Esophagus squamous epithelium (tissue), 5 donors: ENCODE measurements at regions not wholly inside any gene's neighbourhood (a gene's known extent, or its start where the extent isn't known, plus 50 kb on each side); places are given as distances from the start of the nearest gene placed in this dataset.

Source experiments
- DNase-seq: peaks from one replicate; lab custom pipeline; 2025; lab: John Stamatoyannopoulos, UW
- H3K27ac ChIP-seq, 4 donors: fragments of 200-600 bp; sonication (generic); one replicate each; pipeline ENCODE4 v1.5.1; 2016 to 2019; ENCODE audit warnings: mild to moderate bottlenecking in 1 of 4
- H3K27me3 ChIP-seq, 4 donors: fragments of 200-600 bp; sonication (generic); 1 replicate in 3 of 4; 2 replicates in 1 of 4; pipeline versions ENCODE4 v1.5.1 to v1.6.0; 2017 to 2021; ENCODE audit warnings: antibody characterized with exemption in 1 of 4
- H3K36me3 ChIP-seq, 3 donors: fragments of 200-600 bp; sonication (generic); one replicate each; pipeline ENCODE4 v1.5.1; 2016 to 2019
- H3K4me1 ChIP-seq, 3 donors: fragments of 200-600 bp; sonication (generic); one replicate each; pipeline ENCODE4 v1.5.1; 2017 to 2019
- H3K4me3 ChIP-seq, 4 donors: fragments of 200-600 bp; sonication (generic); 1 replicate in 3 of 4; 2 replicates in 1 of 4; pipeline ENCODE4 v1.5.1; 2016 to 2019; ENCODE audit warnings: mild to moderate bottlenecking in 2 of 4, moderate library complexity in 1 of 4
- H3K9me3 ChIP-seq, 3 donors: fragments of 200-600 bp; sonication (generic); one replicate each; pipeline ENCODE4 v1.5.1; 2016 to 2019
- CTCF ChIP-seq, 6 experiments: fragments of 450-650 bp in 4 of 6; fragments of 200-600 bp in 2 of 6; sonication (generic) in 2 of 6; IDR thresholded peaks; one replicate each; pipeline ENCODE4 v1.5.1; 2016 to 2019; ENCODE audit warnings: antibody characterized with exemption in 6 of 6, mild to moderate bottlenecking in 4 of 6, moderate library complexity in 4 of 6
- POLR2A ChIP-seq, 4 donors: fragments of 450-650 bp; IDR thresholded peaks; one replicate each; pipeline ENCODE4 v1.6.1; 2017; ENCODE audit warnings: antibody characterized with exemption in 4 of 4, mild to moderate bottlenecking in 4 of 4, moderate library complexity in 3 of 4
- WGBS, 2 donors: methylation state at CpG; one replicate each; pipeline ENCODE4 v1.1.5; 2018; 5-methylcytosine and 5-hydroxymethylcytosine counted together
- intact Hi-C: fragments of 100-400 bp; cut with DNase I; formaldehyde crosslinking; loops from one replicate; pipeline ENCODE4 v1.15.0; 2022
- donor health status: DM: yes; HTN: yes; CAD: no.

GRCh38 chr21:25094695-25095094 lies 512.6 kb downstream of the MRPL39 start:
- peaks cover 0 to 8% (median 0%) of the 10 kb centered on the region in 3 donors for H3K9me3 ChIP-seq
- DNase-seq: no peak
- H3K27me3 ChIP-seq: no peaks in the 10 kb centered on the region
- H3K4me1 ChIP-seq: no peaks in the 10 kb centered on the region
- no peak overlapping the region for H3K4me3 ChIP-seq
- no peaks in the 10 kb centered on the region for H3K36me3 ChIP-seq
- TF ChIP-seq CTCF (IDR thresholded peaks at IDR 0.05) (no peak), POLR2A (IDR thresholded peaks at IDR 0.05) (no peak)
- no peak overlapping the region for H3K27ac ChIP-seq
- intact Hi-C loops: no loop called here
- 66 to 81% methylated on average over 1 of the region's 1 CpG for WGBS, 2 donors

- no peak overlapping the region for H3K27ac ChIP-seq
- no peak for DNase-seq
- 75 to 87% methylated on average over 5 to 6 of the region's 8 CpGs for WGBS, 2 donors
- H3K4me1 ChIP-seq: no peaks in the 10 kb centered on the region
- no peak overlapping the region for H3K4me3 ChIP-seq
- peaks cover 0 to 8% (median 0%) of the 10 kb centered on the region in 3 donors for H3K9me3 ChIP-seq
- TF ChIP-seq POLR2A (IDR thresholded peaks at IDR 0.05) (no peak), CTCF (IDR thresholded peaks at IDR 0.05) (no peak)
- H3K27me3 ChIP-seq: no peaks in the 10 kb centered on the region
- intact Hi-C loops: no loop called here
- H3K36me3 ChIP-seq: no peaks in the 10 kb centered on the region
Observed at GRCh38 chr21:25092441-25093011, 514.8 kb downstream of the MRPL39 start.

- Histone ChIP-seq H3K4me1 (no peaks in the 10 kb centered on the region), H3K27me3 (no peaks in the 10 kb centered on the region), H3K36me3 (no peaks in the 10 kb centered on the region), H3K9me3 (peaks cover 0 to 7% (median 0%) of the 10 kb centered on the region in 3 donors), H3K27ac (no peak overlapping the region), H3K4me3 (no peak overlapping the region)
- DNase-seq: no peak
- no peak for TF ChIP-seq CTCF (IDR thresholded peaks at IDR 0.05)
- no peak for TF ChIP-seq POLR2A (IDR thresholded peaks at IDR 0.05)
- WGBS, 2 donors: 82 to 85% methylated on average over 4 of the region's 4 CpGs
- intact Hi-C loops: no loop called here
Observed at GRCh38 chr21:25081096-25081495, 526.2 kb downstream of the MRPL39 start.

- 69 to 78% methylated on average over 1 of the region's 1 CpG for WGBS, 2 donors
- intact Hi-C loops: no loop called here
Observed at GRCh38 chr21:25080661-25081060, 526.6 kb downstream of the MRPL39 start.

GRCh38 chr21:25080141-25080540 lies 527.1 kb downstream of the MRPL39 start:
- WGBS, 2 donors: 78 to 83% methylated on average over 1 of the region's 1 CpG
- Histone ChIP-seq H3K27me3 (no peaks in the 10 kb centered on the region), H3K9me3 (no peaks in the 10 kb centered on the region), H3K36me3 (no peaks in the 10 kb centered on the region), H3K4me3 (no peak overlapping the region), H3K27ac (no peak overlapping the region), H3K4me1 (no peaks in the 10 kb centered on the region)
- TF ChIP-seq CTCF (IDR thresholded peaks at IDR 0.05): no peak
- TF ChIP-seq POLR2A (IDR thresholded peaks at IDR 0.05): no peak
- DNase-seq: no peak
- intact Hi-C loops: no loop called here

More at GRCh38 chr21:25080661-25081060, 526.6 kb downstream of the MRPL39 start:
- TF ChIP-seq POLR2A (IDR thresholded peaks at IDR 0.05): no peak
- no peak for TF ChIP-seq CTCF (IDR thresholded peaks at IDR 0.05)
- no peaks in the 10 kb centered on the region for H3K4me1 ChIP-seq
- DNase-seq: no peak
- peaks cover 0 to 3% (median 0%) of the 10 kb centered on the region in 3 donors for H3K9me3 ChIP-seq
- no peak overlapping the region for H3K4me3 ChIP-seq
- H3K27ac ChIP-seq: no peak overlapping the region
- H3K27me3 ChIP-seq: no peaks in the 10 kb centered on the region
- no peaks in the 10 kb centered on the region for H3K36me3 ChIP-seq
